A673 (cell line): ENCODE measurements at regions not wholly inside any gene's neighbourhood (a gene's known extent, or its start where the extent isn't known, plus 50 kb on each side); places are given as distances from the start of the nearest gene placed in this dataset.

ENCODE experiments used
- CTCF ChIP-seq: fragments of 300-800, 200-600 bp; sonication (generic); conservative IDR thresholded peaks from 2 replicates; pipeline ENCODE4 v1.5.1; 2017; ENCODE audit warnings: low read depth, mild to moderate bottlenecking, antibody characterized with exemption, low read length, moderate library complexity, mixed read lengths
- EZH2 ChIP-seq: fragments of 200-600 bp; sonication (generic); IDR thresholded peaks from 2 replicates; pipeline ENCODE4 v1.6.1; 2017; ENCODE audit warnings: borderline replicate concordance, low read depth, mild to moderate bottlenecking, mixed read lengths, antibody characterized with exemption, low read length; ENCODE audit not compliant: poor library complexity, severe bottlenecking

GRCh38 chr1:213600879-213601278 lies 386.9 kb upstream of the PROX1 start:
- TF ChIP-seq CTCF (no peak), EZH2 (no peak)
